RPMI8226 (cell line): ENCODE measurements at regions not wholly inside any gene's neighbourhood (a gene's known extent, or its start where the extent isn't known, plus 50 kb on each side); places are given as distances from the start of the nearest gene placed in this dataset.

Experiments used
- DNase-seq: peaks from one replicate; pipeline ENCODE4 v3.0.0-alpha.2; 2015

DNA sequence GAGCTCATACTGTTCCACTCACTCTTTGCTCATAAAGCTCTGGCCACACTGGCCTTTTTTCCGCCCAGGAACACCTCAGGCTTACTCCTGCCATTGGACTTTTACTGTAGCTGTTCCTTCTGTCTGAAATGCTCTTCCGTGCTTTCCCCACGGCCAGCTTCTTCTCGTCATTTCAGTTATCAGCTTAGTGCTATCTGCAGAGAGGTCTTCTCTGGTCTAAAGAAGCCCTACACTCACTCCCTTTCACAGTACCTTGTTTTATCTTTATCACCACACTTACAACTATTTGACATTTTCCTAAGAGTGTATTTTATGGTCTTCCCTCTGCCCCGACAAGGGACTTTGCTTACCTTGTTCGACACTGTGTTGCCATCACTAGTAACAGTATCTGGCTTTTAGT, 388.1 kb upstream of the SPRED2 start:
- no peak for DNase-seq

DNA sequence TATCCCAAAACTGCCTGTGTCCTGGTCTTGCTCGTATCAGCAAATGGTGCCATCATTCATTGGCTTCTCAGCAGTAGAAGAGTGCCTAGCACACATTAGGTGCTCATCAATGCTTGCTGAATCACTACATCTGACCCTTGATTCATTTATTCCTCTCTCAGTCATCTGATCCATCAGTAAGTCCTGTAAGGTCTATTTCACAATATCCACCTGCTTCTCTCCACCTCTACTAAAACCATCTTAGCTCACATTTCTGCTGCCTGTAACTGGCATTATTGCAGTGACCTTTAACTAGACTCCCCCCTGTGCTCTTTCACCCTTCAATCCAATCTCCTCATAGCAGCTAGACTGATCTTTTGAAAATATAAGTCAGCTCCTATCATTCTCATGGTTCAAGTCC, 387.6 kb upstream of the SPRED2 start:
- DNase-seq, result no peak

DNA sequence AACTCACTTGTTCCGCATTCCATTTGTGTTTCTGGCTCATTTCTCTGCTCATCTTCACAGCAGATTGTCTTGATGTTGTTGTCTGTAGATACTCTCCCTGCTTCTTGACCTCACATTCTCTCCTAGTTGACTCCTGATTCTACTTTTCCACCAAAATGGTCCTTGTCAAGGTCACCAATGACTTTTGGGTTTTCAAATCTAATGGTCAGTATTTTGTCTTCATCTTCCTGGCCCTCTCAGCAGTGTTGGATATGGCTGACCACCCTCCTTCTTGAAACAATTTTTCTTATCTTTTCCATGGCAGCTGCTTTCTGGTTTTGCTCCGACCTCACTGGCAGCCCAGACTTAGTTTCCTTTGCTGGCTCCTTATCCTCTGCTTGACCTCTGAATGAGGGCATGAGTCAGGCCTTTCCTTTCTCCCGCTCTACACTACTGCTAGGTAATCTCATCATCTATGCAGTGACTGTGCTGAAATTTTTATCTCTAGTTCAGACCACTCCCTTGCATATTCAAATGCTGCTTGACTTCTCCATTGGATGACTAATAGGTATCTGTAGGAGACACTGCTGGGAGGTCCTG, 386.6 kb upstream of the SPRED2 start:
- DNase-seq, result no peak

DNA sequence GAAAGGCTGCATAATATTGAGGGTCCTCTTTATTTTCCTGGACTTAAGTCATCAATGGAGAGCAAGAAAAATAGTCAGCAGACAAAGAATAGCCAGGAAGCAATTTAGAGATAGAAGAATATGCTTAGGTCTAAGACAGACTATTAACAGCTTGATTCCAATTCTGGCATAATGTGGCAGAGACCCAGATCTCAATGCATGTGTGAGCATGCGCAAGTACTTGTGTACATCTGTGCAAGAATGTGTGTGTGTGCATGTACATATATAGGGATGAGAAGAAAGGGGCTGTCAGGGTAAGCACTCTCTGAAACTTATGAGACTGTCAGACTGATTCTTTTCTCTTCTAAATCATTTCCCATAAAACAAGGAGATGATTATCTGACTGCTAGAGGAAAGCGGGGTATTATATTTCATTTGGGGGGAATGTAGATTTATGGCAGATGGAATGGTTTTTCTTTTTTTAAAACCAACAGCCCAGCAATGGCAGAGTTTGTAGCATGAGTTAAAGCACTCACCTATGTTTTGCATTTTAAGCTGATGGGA, 381.3 kb upstream of the SPRED2 start:
- no peak for DNase-seq

DNA sequence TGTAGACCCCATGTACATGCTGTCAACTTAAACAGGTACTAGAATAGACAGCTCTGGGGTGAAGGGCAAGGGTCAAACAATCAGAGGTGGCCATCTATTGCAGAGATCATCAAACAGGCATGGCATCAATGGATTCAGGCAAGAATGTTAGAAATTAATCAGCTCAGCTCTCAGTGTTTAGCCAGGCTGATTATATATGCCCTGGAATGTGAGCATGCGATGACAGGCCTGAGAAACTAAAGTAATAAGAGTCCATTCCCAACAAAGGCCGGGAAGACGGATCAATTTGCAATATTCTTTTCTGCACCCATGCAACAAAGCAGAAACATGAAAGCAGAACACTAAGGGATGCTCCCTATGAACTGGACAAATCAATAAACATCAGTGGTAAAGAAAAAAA, 380.5 kb upstream of the SPRED2 start:
- no peak for DNase-seq

DNA sequence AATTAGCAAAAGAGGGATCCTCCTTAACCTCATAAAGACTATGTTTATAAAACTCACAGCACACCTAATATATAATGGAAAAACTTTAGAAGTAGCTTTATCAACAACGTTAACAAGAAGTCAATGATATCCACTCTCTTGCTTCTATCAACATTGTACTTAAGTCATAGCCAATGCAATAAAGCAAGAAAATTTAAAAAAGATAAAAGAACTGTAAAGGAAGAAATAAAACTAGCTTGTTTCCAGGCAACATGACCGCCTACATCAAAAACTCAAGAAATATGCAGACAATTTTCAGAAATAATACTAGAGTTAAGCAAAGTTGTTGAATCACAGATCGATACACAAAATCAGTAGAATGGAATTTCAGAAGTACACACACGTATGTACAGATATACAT, 375.5 kb upstream of the SPRED2 start:
- DNase-seq, result no peak

DNA sequence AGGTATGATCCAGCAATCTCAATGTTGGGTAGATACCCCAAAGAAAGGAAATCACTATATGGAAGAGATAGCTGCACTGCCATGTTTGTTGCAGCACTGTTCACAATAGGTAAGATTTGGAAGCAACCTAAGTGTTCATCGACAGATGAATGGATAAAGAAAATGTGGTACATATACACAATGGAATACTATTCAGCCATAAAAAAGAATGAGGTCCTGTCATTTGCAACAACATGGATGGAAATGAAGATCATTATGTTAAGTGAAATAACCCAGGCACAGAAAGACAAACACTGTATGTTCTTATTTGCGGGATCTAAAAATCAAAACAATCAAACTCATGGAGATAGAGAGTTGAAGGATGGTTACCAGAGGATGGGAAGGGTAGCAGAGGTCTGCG, 372.4 kb upstream of the SPRED2 start:
- DNase-seq, result no peak

DNA sequence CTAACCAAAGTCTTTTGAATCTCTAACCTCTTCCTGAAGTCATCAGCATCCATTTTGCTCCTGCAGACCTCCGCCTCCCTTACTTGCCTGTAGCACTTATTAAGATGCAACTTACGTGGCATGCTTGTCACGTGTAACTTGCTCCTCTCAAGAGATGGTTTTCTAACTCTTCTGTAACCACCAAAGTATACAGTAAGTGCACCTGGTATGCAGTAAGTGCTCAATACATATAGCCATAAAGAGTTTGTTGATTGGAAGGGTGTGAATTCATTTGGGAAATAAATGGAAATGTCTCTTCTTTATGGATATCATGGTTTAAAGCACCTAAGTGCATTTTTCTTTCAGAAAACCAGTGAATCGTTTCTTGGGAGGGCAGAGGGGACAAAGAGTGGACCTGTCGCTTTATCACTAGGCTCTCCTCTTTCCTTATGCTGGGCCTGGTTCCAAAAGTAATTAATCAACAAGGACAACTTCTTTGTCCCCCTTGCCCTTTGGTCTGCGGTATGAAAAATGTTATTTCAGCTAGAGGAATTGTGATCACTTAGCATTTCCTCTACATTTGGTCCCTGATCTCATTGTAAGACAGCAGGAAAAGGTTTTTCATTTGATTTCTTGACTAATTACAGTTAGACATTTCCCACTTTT, 370.0 kb upstream of the SPRED2 start:
- no peak for DNase-seq

DNA sequence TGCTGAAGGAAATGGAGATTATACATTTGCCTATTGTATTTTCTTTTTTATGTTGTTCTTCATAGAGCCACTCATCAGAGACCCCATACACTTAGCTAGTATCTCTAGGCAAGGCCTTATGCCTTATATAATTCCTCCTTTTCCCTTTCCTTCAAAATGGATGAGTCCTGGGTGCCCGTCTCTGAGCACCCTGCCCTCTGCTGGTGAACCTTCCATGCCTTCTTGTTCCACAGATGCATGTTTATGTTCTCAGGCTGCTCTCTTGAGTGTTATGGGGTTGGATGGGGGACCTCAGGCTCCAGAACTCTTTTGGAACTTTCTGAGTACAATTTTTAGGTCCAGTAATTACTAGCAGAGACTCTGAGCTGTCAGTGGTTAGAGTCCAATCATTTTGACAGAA, 368.6 kb upstream of the SPRED2 start:
- DNase-seq, result no peak

DNA sequence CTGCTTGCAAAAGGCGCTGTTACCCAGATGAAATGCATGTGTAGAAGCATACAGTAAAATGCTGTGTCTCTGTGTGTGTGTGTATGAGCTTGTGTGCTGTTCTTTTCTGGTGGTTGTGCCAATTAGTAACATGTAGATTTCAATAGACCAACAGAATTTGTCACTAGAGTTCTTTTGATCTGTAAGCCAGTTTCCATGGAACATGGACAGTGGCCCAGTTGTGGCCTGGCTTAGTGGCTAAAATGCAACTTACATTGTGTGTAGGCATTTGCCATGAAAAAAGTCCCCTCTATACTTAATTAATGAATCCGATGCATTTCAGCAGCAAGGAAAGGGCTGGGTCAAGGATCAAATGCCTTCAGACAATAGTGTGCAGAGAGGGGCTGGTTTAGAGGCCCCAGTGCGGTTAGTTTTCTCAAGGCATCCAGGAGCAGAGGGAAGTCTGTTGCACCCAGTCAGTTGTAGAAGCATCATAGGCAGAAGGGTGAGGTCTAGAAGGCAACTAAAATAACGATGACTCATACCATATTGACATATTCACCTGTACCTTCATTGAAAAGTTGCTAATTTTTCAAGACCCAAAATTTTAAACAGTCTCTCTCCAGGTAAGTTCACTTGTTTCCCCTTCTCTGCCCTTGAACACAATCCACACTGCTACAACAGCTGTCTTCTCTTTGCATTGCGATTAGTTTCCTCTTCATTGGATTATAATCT, 366.9 kb upstream of the SPRED2 start:
- no peak for DNase-seq

DNA sequence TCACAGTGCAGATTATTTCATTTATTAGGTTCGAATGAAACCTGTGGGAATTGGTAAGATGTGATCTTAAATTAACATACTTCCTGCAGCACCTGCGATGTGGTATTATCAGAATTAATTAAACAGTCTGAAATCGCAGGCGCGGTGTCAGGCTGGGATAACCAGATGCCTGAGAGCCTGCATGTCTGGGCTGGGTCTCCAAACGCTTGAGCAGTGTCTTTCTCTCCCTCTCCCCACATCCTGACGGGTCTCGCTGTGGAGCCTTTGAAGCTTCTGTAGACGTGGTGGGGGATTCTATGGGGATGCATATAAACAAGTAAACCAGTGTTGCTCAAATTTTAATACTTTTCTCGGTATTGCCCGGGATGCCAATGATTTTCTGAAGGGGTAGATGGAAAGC, 366.2 kb upstream of the SPRED2 start:
- no peak for DNase-seq

DNA sequence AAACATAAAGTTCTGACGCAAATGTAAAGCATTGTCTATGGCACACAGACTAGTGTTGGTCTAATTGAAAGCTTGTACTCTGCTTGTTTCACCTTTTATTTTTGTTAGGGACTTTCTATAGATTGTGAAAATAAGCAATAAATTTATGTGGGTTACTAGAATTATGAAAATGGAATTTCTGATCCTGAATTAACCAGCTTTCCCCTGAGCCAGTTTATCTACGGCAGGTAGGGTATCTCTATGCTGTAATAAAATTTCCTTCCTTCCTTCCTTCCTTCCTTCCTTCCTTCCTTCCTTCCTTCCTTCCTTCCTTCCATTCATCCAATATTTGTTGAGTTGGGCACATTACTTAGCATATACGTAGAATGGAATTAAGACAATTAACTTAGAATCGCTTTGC, 362.6 kb upstream of the SPRED2 start:
- no peak for DNase-seq

DNA sequence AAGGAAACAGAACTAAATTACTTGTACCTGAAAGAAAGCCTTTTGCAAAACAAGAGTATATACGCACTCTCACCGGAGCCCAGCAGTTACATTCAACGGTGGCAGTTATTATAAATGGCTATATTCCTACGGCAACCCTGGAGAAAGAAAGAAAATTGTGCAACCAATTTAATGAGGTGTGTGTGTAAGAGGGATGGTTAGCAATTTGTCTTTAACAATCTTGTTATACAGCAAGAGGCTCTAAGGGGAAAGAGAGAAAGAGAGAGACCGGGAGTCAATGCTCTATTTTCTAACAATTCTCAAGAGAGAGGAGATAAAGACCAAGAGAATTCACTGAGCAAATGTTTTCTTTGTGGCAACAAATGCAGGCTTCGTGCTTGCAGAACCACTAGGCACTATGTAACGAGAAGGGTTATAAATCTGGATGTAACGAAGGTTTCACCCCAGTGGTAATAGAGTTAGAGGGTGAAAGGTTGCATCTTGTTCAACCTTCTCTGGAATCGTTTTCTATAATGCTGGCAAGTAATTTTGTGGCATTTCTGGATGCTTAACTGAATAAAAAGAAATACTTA, 359.1 kb upstream of the SPRED2 start:
- DNase-seq, result no peak

DNA sequence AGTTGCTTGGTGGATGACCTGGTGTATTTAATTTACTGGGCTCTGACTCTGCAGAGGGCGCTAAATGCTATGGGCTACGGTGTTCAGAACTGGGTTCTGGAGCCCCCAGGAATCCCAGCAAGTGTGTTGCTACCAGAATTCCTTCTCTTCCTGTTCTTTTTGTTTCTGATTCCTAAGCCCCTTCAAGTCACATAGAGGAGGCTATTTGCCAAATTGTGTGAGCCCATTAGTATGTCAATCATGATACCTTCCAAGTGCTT, 358.2 kb upstream of the SPRED2 start:
- DNase-seq, result no peak

DNA sequence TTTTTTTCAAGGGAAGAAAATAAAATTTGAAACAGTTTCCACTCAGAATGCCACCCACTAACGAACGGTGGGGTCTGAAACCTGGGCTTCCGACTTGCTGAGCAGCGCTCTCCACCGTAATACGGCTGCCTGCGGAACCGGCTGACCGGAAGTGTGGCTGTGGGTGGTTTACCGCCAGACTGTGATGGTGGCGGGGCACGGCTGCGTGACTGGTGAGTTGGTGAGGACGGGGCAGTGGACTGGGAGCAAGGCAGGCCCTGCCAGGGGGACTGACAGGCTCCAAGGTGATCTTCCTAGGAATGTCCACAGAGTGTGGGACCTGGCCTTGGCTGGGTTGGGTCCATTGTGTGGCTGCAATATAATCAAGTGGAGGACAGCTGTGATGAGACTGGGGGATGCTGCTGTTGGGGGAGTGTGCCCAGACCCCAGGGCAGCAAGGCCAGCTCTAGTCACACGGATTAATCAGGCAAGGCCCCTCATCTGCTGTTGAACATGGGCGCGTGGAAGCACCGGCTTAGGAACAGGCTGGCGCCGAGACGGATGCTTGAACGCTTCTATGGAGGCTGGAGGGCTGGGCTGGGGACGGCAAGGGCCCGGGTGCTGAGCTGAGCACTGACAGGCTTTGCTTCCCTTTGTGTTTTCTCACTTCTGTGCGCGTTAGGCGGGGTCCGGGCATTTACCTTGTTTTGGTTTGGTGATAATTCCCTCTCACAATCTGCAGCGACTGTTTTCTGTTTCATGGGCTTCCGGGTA, 357.7 kb upstream of the SPRED2 start:
- DNase-seq, result no peak

DNA sequence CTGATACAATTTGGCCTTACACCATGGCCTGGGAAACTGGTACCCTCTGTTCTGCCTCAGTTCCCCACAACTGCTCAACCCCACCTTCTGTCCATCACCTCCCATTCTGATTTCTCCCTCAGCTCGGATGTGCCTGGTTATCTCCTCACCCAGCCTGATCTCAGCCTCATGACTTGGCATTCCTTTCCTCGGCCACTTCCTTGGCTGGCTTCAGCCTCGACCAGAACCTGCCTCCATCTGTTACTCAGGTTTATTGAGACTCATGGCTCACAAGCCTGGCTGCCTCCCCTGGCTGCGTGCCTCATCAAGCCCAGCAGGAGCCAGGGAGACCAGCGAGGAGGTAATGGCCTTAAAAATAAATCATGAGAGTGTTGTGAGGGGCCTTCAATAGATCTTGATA, 356.2 kb upstream of the SPRED2 start:
- DNase-seq, result no peak

DNA sequence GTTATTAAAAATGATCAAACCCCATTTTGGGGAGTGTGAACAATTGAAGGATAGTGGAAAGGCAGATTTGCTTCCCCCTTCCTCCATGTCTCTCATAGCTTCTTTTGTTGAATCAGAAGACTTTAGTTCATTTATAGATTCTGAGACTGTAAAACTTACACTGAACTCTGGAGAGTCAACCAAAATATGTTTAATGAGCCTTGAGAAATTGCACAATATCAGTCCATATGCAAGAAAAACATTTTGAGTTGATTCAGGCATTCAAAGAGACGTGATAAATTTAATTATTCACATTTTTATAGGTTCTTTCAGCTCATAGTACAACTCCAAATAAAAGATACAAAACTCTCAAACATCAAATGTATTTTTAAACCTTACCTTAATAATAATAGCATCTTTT, 354.4 kb upstream of the SPRED2 start:
- no peak for DNase-seq

DNA sequence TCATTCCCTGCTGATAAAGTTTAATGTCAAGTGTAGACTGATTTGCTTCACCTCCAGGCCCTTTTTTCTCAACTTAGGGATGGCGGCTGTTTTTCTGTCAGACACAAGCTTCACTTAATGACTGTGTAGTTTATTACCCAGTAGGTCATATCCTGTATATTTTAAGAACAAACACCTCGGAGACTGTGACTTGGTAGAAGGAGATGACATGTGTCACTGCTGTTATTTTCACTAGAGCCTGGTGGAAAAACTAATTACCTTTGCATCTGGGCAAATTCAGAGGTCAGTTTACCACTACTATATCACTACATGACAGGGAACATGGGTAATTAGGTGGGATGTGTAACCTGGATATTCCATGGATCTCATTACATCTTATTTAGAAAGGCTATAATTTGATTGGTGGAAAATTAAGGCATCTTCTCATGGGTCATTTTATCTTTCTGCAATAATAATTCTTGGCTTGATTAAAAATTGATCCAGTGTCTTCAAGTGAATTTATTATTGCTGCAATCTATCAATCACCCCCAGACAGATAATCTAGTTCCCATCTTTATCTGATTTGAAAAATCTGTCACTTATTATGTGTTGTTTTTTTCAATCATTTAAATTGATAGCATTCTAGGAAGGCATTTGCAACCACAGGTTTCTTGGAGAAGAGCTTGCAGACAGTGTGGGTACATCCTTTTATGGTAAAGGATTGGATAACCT, 353.8 kb upstream of the SPRED2 start:
- DNase-seq, result no peak

DNA sequence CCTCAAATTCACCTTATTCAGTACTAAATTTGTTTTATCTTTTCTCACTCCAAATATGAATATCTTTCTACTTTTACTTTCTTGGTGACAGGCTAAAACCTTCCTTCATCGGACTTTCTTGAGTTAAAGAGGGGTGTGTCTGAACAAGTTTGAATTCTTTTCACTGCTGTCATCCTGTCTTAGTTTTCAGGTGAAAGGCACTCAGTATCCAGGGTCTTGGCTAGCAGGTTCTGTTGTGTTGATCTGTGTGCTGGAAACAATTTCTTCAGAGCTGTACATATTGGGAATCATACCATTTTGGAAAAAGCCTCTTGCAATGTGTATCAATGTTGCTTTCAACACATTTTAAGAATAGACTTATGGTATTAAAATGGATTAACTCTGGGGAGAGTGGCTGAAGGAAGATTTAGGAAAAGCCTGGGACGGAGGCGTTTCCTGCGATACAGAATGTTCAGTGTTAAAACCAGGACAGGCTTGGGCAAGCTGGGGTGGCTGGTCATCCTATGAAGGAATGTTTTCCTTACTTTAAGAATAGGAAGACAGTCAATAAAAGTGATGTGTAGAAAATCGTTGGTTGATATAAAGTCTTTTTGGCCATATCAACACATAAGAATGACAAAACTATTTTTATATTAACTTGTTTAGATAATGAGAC, 350.7 kb upstream of the SPRED2 start:
- no peak for DNase-seq

DNA sequence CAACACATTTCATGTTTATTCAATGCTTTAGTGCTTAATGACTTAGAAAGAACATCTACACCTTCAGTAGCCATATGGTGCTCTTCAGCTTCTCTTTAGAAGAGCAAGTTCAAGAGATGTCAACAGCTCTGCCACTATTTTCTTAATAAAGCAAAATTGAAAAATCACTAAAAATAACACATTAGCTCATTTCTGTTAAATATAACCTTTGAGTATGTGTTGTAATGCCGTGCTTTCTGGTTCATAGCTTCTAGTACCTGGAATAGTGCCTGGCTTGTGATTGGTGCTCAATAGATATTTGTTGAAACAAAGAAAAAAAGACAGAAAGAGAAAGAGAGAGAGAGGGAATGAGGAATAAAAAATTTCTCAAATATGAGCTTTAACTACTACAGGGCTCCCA, 349.8 kb upstream of the SPRED2 start:
- no peak for DNase-seq

DNA sequence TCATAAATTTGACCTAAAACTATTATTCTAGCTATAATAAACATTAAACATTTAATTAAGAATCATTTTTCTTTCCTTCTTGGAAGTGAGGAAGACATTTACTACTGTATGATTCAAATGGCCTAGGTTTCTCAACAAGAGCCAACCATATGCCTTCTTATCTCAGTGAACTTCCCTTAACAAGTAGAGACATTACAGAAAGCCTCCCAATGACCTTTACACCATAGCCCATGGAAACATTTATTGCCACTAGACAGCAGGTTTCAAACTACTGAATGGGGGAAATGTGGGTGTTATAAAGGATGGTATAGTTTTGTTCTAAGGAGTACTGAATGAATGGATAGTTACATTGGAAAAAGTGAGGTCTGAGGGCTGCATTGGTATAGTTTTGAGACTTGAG, 349.4 kb upstream of the SPRED2 start:
- DNase-seq, result no peak

DNA sequence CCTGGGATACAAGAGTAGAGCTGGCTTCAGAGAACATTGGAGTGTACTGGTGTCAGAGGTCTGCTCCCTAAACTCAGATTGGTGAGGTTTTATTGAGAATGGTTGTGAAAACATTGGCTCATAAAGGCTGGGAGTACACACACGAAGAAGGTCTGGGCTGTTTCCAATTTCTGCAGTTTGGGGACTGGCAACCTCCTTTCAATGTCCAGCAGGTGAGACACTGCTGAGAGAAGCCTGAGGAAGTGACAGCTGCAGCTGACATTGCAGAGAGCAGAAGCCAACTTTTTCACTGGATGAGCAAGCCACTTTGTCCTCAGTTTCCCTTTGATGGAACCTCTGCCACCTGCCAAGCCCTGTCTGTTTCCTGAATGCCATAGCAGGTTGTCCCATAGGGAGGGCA, 346.6 kb upstream of the SPRED2 start:
- no peak for DNase-seq
